Middle frontal gyrus (tissue), 1 donor: ENCODE measurements at regions not wholly inside any gene's neighbourhood (a gene's known extent, or its start where the extent isn't known, plus 50 kb on each side); places are given as distances from the start of the nearest gene placed in this dataset.

ENCODE experiments used
- DNase-seq: peaks from one replicate; pipeline ENCODE4 v3.0.0-alpha.2; 2015; ENCODE audit warnings: low spot score; ENCODE audit errors: extremely low spot score

DNA sequence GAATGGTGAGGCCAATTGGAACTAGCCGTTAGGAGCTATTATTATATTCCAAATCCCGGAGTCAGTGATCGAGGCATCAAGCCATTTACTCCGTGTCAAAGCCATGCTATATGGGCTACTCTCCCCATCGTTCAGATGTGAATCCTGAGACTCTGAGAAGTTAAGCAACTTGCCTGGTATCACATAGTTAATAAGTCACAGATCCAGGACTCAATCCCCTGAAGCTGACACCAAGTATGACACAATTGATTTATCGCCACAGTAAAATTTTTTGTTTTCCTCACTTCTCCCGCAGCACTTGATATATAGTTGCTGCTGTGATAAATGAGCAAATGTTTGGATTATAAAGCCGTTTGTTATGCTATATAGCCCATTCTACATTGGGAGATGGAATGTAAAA lies 50.8 kb upstream of the TSHZ2 start:
- DNase-seq: no peak

DNA sequence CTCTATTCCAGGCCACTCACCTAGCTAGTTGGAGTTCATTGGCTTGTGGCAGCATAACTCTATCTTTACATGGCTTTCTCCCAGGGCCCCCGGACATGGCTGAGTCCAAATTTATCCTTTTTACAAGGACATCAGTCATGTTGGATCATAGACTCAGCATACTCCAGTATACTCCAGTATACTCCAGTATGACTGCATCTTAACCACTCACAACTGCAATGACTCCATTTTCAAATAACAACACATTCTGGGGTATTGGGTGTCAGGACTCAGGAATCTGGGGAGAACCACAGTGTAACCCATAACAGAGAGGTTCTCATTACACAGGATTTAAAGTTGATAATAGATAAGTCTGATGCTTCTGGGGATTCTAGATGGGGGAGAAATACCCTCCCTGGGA lies 53.8 kb upstream of the TSHZ2 start:
- no peak for DNase-seq

- no peak for DNase-seq
Measured at GRCh38 chr20:52915564-52915963, 56.6 kb upstream of the TSHZ2 start.

DNA sequence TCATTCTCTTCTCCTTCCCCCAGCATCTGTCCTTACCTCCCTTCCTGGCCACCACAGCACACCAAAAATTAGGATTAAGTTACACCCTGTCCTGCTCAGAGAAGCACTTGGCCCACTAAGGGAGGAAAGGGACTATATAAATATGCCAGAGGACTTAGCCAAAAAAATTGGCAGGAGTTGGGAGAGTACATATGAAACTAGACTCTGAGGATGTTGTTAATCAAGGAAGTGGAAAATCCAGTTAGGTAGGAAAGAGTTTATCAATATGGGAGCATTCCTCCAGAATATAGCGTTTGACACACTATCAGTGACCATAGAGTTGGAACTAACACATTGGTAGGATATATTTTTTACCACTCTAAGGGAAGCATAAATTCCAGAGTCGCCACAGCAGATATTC lies 57.3 kb upstream of the TSHZ2 start:
- DNase-seq: no peak

DNA sequence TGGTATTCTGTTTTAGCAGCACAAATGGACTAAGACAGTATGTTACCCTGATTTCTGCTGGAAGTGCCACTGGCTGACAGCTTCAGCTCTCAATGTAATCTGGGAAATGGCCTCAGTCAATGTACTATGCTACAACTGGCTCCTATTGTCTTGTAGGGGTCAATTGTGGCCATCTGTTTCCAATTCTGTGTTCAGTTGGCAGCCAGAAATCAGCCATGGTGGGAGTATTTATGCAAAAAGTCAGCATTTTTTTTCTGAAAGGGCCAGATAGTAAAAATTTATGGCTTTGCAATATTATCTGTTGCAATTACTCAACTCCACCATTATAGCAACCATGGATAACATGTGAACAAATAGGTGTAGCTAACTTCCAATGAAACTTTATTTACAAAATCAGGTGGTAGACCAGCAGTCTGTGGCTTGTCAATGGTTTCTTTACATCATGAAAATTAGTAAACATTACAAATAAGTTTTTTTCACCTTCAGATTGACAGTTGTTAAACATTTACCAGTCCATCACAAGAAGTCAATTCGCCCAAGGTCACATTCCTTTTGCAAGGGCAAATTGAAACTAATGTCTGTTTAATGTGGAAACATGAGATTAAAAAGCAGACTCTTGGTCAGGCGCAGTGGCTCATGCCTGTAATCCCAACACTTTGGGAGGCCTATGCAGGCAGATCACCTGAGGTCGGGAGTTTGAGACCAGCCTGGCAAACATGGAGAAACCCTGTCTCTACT lies 58.3 kb upstream of the TSHZ2 start:
- DNase-seq: no peak

DNA sequence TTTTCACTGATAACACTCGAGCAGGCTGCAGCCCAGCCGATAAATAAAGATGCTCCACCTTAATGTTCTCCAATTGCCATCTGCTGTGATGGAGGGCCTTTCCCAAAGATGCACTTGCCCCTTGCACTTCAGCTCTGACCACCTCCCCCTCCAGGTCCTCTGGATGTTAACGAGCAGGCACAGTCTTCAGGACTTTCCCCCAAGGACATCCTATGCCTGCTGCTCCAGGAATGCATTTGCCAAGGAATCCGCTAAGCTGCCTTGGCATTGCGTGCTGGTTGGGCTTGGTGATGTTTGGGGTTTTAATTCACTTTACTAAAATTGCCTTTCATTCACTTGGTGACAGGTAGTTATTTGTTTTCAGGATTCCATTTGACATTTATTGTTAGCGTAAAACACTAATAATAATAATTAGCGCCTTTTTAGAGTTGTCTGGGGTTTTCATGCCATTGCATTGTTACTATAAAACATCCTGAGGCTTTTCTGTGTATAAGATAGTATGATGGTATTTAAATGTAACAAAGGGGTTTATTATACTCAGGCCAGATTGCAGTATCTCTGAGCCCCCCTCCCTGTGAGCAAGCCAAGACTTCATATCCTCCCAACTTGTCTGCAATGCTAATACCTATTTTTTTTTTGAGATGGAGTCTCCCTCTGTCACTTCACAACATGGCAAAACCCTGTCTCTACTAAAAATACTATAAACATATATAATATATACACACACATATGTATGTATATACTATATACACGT lies 66.7 kb upstream of the TSHZ2 start:
- DNase-seq: no peak

DNA sequence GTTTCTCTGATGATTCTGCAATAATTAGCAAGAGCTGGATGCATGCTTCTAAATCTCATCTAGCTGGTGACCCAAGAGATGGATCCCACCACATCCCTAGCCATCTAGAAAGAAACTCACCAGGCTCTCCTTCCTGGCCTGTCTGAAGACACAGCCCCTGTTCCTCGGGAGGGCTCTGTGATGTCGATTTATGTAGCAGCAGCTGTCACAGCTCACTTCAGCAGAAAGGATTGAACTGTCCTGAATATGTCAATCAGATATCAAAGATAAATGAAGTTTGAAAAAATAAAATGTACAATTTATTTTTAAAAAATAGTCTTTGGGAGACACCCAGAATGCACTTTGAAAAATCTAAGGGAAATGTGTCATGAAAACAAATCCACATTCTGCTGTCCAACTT lies 67.3 kb upstream of the TSHZ2 start:
- DNase-seq: no peak

- no peak for DNase-seq
Measured at GRCh38 chr20:52899041-52899608, 73.0 kb upstream of the TSHZ2 start.

GRCh38 chr20:52896348-52896747 lies 75.8 kb upstream of the TSHZ2 start:
- DNase-seq: no peak

DNA sequence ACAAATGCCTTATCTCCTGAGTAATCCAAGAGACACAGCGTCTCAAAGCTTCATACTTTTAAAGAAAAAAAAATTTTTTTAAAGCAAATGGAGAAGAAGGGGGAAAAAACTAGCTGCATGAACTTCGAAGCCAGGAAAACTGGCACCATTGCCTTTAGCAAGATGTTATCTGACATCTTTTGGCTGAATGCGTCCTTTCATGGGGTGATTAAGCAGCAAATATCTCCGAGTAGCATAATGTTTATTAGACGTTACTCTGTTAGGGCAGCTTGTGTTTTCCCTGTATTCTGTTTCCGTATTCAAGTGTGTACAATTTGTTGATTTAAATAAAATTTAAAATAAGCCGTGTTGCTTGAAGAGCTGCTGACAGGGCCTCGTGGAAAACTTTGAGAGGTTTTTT lies 76.5 kb upstream of the TSHZ2 start:
- DNase-seq: no peak

DNA sequence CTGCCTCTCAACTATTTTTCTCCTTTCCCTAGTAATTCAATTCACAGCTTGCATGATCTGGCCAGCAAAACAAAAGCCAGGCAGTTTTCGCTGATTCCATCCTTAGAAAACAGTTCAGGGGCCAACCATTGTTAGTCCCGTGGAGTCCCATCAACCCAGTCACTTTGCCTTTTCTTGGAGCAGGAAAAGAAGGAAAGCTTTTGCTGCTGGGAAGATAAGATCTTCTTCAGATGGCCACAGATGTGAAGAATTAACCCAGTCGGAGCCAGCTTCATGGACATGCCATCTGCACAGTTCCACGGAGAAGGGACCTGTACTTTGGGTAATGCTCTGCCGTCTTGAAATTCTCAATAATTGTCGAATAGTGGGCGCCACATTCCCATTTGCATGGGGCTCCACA lies 76.9 kb upstream of the TSHZ2 start:
- DNase-seq: no peak

GRCh38 chr20:52893498-52893897 lies 78.7 kb upstream of the TSHZ2 start:
- no peak for DNase-seq

DNA sequence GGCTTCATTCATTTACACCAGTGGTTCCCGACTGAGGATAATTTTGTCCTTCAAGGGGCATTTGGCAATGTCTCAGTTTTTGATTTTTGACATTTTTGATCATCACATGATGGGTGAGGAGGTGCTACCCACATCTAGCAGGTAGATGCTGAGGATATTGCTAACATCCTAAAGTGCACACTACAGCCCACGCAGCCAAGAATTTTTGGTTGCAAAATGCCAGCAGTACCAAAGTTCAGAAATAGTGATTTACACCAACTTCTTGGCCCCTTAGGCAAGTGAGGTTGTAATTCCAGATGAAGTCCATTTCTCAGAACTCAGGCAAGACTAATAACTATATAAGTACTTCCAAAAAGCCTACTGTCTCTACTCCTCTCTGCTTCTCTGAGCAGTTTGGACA lies 80.1 kb upstream of the TSHZ2 start:
- DNase-seq: no peak

- no peak for DNase-seq
Measured at GRCh38 chr20:52890130-52890529, 82.0 kb upstream of the TSHZ2 start.

GRCh38 chr20:52889225-52889624 lies 82.9 kb upstream of the TSHZ2 start:
- no peak for DNase-seq

DNA sequence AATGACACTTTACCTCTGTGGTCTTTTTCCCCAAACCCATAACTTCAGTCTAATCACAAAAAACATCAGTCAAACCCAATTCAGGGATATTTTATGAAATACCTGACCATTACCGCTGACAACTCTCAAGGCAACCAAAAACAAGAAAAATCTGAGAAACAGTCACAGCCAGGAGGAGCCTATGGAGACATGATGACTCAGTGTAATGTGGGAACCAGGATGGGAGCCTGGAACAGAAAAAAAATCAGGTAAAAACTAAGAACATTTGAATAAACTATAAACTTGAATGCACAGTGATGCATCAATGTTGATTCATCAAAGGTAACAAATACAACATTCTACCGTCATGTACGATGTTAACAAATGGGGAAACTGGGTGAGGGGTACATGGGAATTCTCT lies 84.1 kb upstream of the TSHZ2 start:
- DNase-seq: no peak

DNA sequence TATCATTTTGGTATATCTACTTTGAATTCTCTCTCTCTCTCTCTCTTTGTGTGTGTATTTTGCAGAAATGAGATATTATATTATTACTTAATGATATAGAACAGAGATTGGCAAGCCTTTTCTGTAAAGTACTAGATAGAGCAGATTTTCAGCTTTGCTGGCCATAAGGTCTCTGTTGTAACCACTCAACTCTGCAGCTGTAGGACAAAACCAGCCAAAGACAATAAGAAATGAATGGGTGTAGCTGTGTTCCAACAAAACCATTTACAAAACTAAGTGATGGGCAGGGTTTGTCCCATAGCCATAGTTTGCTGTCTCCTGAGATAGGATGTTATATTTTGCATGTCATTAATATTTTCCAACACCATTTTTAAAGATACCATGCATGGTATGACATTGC lies 91.2 kb upstream of the TSHZ2 start:
- DNase-seq: no peak

DNA sequence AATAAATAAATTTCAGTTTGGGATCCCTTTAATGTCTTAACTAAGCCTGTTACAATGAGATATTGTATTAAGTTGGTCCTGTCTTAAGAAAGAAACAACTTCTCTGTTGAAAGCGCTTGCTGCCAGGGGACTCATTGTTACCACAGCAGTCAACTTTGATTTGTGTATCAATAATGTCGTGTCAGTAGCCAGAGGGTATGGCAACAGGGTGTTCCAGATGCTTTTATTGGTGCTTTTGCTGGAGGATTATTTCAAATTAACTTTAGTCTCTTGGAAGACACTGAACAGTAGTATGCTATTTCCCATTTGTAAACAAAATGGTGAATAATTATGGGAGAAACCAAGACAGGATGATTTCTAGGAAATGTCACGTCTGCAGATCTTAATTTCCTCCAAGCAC lies 91.9 kb upstream of the TSHZ2 start:
- no peak for DNase-seq

GRCh38 chr20:52874241-52874640 lies 97.9 kb upstream of the TSHZ2 start:
- no peak for DNase-seq

DNA sequence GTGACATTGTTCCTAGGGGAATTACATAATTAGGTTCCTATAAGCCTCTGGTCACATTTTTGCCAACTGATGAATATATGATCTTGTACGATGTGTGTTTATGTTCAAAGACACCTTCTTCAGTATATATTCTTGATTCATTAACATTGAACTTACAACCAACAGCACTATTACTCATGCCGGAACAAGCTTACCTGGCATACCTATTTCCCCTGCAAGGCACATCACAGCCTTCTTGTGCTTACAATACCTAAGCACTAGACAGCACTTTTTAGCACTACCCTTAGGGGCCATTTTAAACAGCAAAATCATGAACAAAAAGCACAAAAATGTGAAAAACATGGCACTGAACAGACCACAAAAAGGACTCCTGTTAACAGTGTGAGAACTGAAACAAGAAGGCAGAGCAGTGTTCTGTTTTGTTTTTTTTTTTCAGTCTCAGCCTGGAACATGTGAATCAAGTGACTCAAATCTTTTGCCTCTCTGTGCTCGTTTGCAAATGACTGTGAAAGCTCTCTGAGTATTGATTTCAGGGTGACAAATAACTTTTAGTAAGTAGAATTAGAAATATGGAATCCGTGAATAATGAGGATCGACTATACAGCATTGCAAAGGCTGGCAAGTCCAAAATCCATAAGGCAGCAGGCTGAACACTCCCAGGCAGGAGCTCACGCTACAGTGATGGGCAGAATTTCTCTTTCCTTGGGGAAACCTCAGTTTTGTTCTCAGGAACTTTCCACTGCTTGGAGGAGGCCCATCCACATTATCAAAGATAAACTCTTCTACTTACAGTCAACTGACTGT lies 102.3 kb upstream of the TSHZ2 start:
- DNase-seq: no peak

DNA sequence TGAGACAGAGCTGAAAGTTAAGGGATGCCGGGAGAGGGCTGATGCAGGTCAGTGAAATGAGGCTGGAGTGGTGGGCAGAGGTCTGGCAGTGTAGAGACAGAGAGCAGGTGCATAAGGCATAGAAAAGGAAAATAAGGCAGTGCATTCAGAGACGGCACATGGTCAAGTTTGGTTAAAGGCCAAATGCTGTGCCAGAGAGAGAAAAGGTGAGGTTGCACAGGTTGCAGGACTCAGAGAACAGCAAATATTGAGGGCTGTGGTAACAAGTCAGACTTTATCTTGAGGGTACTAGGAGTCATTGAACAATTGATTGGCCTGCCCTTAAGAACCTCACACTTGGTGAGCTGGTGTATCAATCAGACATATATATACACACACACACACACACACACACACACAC lies 102.9 kb upstream of the TSHZ2 start:
- no peak for DNase-seq

DNA sequence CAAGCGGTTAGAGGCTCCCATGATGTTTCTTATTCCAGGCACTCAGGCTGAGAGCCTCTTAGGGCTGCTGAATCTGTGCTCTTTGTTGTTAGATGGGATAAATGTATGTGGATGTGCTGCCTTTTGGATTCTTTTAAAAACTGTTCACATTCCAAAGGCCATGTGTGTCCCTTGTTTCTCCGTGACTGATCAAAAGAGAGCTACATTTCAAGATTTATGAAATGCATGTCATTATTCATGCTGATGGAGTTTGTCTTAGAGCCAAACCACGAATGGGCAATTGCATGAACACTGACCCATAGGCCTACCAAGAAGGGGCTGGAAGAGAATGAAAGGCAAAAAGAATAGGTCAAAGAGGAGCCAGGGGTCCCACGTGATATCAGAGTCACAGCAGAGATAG lies 104.9 kb upstream of the TSHZ2 start:
- no peak for DNase-seq
